ENCODE measurements at regions not wholly inside any gene's neighbourhood (a gene's known extent, or its start where the extent isn't known, plus 50 kb on each side); places are given as distances from the start of the nearest gene placed in this dataset.
A peak's percentile ranks its signal among the peaks of the same experiment; 100 is the strongest.

DNA sequence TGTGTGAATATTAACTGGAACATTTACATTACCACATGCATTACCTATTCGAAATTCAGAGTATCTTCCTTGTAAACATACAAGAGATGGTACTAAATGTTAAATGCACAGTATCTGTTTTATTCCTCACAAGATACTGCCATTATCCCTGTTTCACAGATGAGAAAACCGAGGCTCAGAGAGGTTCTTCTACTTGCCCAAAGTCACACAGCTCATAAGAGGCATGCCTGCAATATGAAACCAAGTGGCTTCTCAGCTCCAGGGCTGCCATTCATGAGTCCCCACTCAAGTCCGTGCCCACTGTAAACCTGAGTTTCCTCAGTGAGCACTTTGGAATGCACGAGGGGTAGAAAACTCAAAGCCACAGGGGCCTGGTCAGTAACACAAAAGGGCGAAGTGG, 55.0 kb upstream of the FABP6 start:
- H3K27ac ChIP-seq (ENCODE audit: low read length): no peak overlapping the region
- no peak overlapping the region for H3K4me3 ChIP-seq (ENCODE audit: low read length)
- no peaks in the 10 kb centered on the region for H3K9me3 ChIP-seq (ENCODE audit: low read length)
- H3F3A ChIP-seq (ENCODE audit: insufficient read depth, low read length, poor library complexity, severe bottlenecking): no peaks in the 10 kb centered on the region
- H3K27me3 ChIP-seq (ENCODE audit: insufficient read depth, low read depth, low read length): no peaks in the 10 kb centered on the region
- H3K4me2 ChIP-seq (ENCODE audit: low read length): no peak overlapping the region
- no peak overlapping the region for H3K9ac ChIP-seq (ENCODE audit: low read length)
- H3K9me2 ChIP-seq (ENCODE audit: insufficient read depth, low read length): no peaks in the 10 kb centered on the region
- no peaks in the 10 kb centered on the region for H3K36me3 ChIP-seq (ENCODE audit: insufficient read depth, low read length)
- no peak overlapping the region for H2AFZ ChIP-seq (ENCODE audit: low read depth, low read length)
- TF ChIP-seq EZH2 (IDR thresholded peaks at IDR 0.05; ENCODE audit: borderline replicate concordance, insufficient read depth, low read length, poor library complexity, severe bottlenecking): no peak
- TF ChIP-seq POLR2AphosphoS5 (IDR thresholded peaks at IDR 0.05): no peak
- no peak for TF ChIP-seq TAF1 (IDR thresholded peaks at IDR 0.05; ENCODE audit: low read depth)
- no peak for TF ChIP-seq SMC3 (conservative IDR thresholded peaks at IDR 0.05; ENCODE audit: poor library complexity)
- no peak for TF ChIP-seq EP300 (conservative IDR thresholded peaks at IDR 0.05; ENCODE audit: poor library complexity, severe bottlenecking)
- TF ChIP-seq, protein P1, sequence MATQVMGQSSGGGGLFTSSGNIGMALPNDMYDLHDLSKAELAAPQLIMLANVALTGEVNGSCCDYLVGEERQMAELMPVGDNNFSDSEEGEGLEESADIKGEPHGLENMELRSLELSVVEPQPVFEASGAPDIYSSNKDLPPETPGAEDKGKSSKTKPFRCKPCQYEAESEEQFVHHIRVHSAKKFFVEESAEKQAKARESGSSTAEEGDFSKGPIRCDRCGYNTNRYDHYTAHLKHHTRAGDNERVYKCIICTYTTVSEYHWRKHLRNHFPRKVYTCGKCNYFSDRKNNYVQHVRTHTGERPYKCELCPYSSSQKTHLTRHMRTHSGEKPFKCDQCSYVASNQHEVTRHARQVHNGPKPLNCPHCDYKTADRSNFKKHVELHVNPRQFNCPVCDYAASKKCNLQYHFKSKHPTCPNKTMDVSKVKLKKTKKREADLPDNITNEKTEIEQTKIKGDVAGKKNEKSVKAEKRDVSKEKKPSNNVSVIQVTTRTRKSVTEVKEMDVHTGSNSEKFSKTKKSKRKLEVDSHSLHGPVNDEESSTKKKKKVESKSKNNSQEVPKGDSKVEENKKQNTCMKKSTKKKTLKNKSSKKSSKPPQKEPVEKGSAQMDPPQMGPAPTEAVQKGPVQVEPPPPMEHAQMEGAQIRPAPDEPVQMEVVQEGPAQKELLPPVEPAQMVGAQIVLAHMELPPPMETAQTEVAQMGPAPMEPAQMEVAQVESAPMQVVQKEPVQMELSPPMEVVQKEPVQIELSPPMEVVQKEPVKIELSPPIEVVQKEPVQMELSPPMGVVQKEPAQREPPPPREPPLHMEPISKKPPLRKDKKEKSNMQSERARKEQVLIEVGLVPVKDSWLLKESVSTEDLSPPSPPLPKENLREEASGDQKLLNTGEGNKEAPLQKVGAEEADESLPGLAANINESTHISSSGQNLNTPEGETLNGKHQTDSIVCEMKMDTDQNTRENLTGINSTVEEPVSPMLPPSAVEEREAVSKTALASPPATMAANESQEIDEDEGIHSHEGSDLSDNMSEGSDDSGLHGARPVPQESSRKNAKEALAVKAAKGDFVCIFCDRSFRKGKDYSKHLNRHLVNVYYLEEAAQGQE (IDR thresholded peaks at IDR 0.05; ENCODE audit: borderline replicate concordance): no peak
- TF ChIP-seq MXI1 (conservative IDR thresholded peaks at IDR 0.05; ENCODE audit: poor library complexity, severe bottlenecking): no peak
- TF ChIP-seq, protein P2, sequence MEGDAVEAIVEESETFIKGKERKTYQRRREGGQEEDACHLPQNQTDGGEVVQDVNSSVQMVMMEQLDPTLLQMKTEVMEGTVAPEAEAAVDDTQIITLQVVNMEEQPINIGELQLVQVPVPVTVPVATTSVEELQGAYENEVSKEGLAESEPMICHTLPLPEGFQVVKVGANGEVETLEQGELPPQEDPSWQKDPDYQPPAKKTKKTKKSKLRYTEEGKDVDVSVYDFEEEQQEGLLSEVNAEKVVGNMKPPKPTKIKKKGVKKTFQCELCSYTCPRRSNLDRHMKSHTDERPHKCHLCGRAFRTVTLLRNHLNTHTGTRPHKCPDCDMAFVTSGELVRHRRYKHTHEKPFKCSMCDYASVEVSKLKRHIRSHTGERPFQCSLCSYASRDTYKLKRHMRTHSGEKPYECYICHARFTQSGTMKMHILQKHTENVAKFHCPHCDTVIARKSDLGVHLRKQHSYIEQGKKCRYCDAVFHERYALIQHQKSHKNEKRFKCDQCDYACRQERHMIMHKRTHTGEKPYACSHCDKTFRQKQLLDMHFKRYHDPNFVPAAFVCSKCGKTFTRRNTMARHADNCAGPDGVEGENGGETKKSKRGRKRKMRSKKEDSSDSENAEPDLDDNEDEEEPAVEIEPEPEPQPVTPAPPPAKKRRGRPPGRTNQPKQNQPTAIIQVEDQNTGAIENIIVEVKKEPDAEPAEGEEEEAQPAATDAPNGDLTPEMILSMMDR (IDR thresholded peaks at IDR 0.05; ENCODE audit: poor library complexity, severe bottlenecking): no peak
- no peak for TF ChIP-seq RAD21 (conservative IDR thresholded peaks at IDR 0.05)
- H4K20me1 ChIP-seq (ENCODE audit: insufficient read depth): no peaks in the 10 kb centered on the region
- no peaks in the 10 kb centered on the region for H3K79me2 ChIP-seq (replicated peaks; ENCODE audit: insufficient read depth, low read length)

DNA sequence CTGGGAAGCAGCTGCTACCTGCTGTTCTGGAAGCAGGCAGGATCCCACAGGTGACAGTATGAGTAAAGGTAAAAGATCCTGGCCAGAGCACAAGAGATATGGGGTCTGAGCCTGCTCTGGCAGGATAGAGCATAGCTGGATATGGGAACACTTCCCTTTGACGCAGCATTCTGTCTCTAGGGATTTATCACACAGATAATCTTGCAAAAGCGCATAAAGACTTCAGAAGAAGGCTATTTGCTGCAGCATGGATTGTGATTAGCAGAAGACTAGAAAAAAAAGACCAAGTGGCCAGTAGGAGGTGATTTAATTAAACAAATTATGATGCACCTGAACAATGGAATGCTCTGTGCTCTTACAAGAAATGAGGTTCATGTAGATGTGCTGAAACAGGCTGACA, 52.4 kb upstream of the PWWP2A start:
- Histone ChIP-seq H2AFZ (ENCODE audit: low read depth, low read length) (peak overlapping the region; percentile 30), H3K79me2 (replicated peaks; ENCODE audit: insufficient read depth, low read length) (no peaks in the 10 kb centered on the region), H3K27me3 (ENCODE audit: insufficient read depth, low read depth, low read length) (no peaks in the 10 kb centered on the region), H3F3A (ENCODE audit: insufficient read depth, low read length, poor library complexity, severe bottlenecking) (no peaks in the 10 kb centered on the region), H3K4me2 (ENCODE audit: low read length) (peak overlapping the region; percentile 15), H3K9ac (ENCODE audit: low read length) (peak overlapping the region; percentile 46), H3K36me3 (ENCODE audit: insufficient read depth, low read length) (no peaks in the 10 kb centered on the region), H3K9me2 (ENCODE audit: insufficient read depth, low read length) (no peaks in the 10 kb centered on the region), H3K27ac (ENCODE audit: low read length) (peak overlapping the region; percentile 64), H3K4me3 (ENCODE audit: low read length) (peak overlapping the region; percentile 41), H3K9me3 (ENCODE audit: low read length) (no peaks in the 10 kb centered on the region), H4K20me1 (ENCODE audit: insufficient read depth) (no peaks in the 10 kb centered on the region)
- peak; percentile 26 for TF ChIP-seq POLR2AphosphoS5 (IDR thresholded peaks at IDR 0.05)
- peak; percentile 18 for TF ChIP-seq SMC3 (conservative IDR thresholded peaks at IDR 0.05; ENCODE audit: poor library complexity)
- no peak for TF ChIP-seq TAF1 (IDR thresholded peaks at IDR 0.05; ENCODE audit: low read depth)
- no peak for TF ChIP-seq MXI1 (conservative IDR thresholded peaks at IDR 0.05; ENCODE audit: poor library complexity, severe bottlenecking)
- TF ChIP-seq, protein P1 (IDR thresholded peaks at IDR 0.05; ENCODE audit: borderline replicate concordance): peak; percentile 70
- TF ChIP-seq EZH2 (IDR thresholded peaks at IDR 0.05; ENCODE audit: borderline replicate concordance, insufficient read depth, low read length, poor library complexity, severe bottlenecking): no peak
- TF ChIP-seq EP300 (conservative IDR thresholded peaks at IDR 0.05; ENCODE audit: poor library complexity, severe bottlenecking): peak; percentile 52
- TF ChIP-seq RAD21 (conservative IDR thresholded peaks at IDR 0.05): peak; percentile 33
